GM21619 (cell line): ENCODE measurements at regions not wholly inside any gene's neighbourhood (a gene's known extent, or its start where the extent isn't known, plus 50 kb on each side); places are given as distances from the start of the nearest gene placed in this dataset.
A peak's percentile ranks its signal among the peaks of the same experiment; 100 is the strongest.
"Not testable (repeated sequence)": the region's sequence is repeated elsewhere in the genome, so short reads cannot be mapped to it uniquely, and the experiment has no call there.

ENCODE experiments used
- ATAC-seq: cut with Tn5 transposase; IDR thresholded peaks from one replicate; pipeline ENCODE4 v1.9.1; 2021; ENCODE audit not compliant: unreplicated experiment

DNA sequence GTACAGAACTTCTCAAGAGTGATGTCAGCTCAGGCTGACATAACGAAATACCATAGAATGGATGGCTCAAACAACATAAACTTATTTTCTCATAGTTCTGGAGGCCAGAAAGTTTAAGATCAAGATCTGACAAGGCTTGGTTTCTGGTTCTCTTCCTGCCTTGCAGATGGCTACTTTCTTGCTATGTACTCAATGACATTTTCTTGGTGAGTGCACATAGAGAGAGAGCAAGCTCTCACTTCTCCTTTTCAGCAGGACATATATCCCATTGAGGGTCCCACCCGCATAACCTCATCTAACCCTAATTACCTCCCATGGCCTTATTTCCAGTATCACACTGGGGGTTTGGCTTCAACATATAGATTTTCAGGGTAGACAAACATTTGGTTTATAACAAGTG lies 1072.1 kb downstream of the PLOD2 start:
- peak; percentile 54 for ATAC-seq

DNA sequence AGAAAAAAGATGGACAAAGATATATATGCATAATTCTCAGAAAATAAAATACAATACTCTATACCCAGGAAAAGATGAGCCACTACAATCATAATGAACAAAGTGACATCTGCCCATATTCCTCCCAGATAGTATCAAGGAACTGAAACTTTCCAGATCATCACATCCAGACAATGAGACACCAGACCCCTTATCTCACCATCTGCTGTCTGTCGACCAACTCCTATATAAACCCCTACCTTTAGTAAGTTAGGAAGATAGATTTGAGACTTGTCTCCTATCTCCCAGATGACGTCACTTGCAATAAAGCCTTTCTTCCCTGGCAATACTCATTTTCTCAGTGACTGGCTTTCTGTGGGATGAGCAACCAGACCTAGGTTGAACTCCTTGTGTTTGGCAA lies 1071.6 kb downstream of the PLOD2 start:
- ATAC-seq, result peak; percentile 12

DNA sequence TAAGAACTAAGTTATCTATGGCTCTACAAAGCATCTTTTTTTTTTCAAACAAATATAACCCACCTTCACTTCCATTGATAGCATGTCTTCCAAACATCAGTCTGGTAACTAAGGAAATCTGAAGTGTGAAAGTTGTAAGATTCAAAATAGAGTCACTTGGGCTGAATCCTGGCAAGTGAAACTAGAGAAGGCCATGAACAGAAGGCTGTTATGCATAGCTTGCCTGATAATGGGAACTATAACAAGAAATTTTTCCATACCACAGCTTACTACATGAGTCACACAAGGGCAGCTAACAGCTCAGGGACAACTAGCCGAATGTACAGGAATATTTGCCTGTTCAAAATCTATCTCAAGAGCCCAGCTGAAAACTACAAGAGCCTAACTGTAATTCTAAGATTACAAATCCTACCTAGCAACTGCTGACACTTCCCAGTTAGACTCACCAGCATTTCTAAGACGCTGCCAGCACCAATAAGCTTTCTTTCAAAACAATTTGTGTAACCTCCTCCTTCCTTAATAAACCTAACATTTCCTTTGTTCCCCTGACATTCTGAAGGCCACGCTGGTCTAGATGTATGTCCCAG lies 1066.5 kb downstream of the PLOD2 start:
- peak; percentile 91 for ATAC-seq

DNA sequence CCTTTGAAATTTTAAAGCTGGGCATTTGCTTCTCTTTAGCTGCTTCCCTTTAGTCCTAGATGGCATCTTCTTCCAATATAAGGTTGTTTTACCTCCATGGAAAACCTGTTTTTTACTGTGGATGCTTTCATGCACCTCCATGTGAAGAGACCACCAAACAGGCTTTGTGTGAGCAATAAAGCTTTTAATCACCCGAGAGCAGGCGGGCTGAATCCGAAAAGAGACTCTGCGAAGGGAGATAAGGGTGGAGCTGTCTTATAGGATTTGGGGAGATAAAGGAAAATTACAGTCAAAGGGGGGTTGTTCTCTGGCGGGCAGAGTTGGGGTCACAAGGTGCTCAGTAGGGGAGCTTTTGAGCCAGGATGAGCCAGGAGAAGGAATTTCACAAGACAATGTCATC lies 1049.8 kb downstream of the PLOD2 start:
- ATAC-seq, result not testable (repeated sequence)

DNA sequence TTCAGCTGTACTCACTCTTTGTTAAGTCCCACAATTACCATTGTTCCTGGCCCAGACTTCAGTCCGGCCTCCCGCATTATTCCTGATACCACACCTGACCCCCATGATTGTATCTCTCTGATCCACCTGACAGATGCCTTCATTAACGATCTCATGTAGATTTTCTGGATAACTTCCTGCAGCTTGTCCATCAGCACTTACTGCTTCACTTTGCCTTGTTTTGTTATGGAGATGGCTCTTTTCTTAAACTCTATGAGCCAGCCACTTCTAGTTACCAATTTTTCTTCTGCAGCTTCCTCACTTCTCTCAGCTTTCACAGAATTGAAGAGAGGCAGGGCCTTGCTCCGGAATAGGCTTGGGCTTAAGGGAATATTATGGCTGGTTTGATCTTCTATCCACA lies 1044.2 kb downstream of the PLOD2 start:
- no peak for ATAC-seq

DNA sequence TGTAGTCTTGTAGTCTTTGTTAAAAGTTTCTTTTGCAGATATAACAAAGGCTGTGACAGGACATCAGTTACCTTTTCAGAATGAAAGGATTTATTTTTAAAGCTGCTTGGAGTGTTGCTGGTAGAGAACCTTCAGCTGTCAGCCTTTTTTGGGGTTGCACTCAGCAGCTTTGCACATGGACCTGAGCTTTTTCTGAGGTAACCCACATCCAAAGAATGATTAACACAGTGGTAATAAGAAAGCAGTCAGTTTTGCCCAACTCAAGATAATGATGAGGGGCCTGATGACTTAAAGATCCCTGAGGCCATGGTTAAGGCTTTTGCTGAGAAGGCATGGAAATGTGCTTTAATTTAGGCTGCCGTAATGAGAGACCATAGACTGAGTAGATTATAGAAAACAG lies 1042.7 kb downstream of the PLOD2 start:
- no peak for ATAC-seq

DNA sequence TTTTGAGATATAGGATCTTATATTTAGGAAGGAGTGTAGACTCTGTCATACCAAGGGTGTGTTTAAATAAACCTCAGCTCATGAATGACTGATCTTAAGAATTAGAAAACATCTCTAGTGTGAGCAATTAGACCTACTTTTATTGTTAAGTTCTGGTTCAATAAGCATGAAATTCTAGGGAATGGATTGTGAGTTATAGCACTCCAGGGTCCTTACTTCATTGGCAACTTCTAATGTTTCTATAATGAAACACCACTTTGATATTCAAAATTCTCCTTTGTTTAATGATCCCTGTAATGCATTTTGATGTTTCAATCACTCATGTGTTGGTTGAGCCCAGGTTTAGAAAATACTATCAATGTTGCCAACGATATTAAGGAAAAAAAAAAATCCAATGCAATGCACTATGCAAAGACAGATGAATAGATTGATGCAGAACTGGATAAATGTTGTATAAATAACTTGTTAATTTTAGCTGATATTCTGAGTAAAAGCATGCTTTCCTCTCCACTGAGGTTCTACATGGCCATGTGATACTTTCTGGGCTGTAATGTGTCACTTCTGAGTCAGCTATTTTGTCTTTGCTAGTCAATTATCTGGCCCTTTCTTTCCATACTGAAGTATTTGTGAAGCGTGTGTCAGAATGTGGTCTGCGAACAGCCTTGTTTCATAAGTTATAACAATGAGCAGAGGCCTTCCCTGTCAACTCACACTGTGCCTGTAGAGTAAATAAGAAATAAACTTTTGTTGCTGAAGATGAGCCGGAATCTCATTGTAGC lies 1035.9 kb downstream of the PLOD2 start:
- no peak for ATAC-seq

DNA sequence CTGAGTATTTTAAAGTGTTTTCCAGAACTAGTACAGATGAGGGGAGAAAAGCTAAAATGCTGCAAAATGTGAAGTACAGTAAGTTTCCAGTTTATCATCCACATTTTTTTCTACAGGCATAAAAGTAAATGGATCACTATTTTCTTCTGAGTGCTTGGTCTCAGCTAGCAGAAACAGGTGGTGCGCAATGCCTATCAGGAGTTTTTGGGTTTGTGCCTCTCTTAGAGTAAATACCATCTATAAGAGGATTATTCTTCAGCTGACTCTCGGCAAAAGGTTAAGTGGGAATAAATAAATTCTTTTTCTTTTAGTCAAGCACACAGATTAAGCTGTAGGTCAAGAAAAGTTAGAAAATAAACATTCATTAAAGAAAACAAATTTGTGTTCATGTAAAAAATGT lies 1027.7 kb downstream of the PLOD2 start:
- ATAC-seq, result no peak

DNA sequence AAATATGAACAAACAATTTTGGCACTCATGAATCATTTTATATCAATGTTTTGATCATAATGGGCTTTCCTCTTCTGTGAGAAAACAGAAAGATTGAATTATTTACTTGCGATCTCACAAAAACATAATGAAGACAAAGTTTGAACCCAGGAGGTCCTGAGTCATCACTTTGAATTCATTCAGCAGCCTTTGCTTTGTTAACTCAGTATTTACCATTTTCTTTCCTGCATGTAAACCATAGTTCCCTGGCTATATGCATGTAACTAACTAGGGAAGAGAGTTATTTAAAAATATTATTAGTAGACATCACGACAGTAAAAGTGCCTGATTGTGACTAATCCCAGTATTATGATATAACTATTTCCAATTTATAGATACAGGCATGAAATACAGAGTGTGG lies 1026.2 kb downstream of the PLOD2 start:
- no peak for ATAC-seq

DNA sequence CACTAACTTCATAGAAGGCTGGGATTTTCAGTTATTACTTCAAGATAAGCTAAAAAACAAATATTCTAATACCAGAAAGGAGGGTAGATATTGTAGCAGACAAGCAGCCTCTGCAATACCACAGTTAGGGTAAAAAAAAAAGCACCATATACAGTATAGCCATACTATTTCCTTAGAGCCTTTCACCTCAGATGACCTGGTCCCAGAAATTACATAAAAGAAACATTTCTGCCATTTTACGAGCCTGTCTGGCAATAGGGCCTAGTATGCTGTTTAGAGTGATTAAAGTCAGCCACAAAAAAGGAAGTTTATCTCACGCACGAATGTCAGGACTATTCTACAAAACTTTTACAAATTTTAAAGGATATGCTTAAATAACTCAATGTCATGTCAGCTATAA lies 1016.6 kb downstream of the PLOD2 start:
- no peak for ATAC-seq

DNA sequence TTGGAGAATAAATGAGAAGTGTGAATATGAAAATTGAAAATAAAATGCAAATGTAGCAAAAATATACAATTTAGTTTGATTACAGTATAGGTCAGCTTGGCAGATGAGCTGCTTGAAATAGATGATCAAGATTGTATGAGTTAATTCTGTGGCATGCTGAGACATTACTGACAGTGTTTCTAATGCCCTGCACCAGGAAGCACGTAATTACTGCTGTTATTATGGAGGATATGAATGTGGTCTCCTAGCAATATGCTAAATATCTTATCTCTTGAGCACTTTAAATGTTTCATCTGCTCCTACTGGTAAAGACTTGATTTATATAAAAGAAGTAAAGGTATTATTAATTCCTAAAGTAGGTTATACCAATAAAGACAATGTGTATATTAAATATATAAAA lies 1015.5 kb downstream of the PLOD2 start:
- no peak for ATAC-seq

DNA sequence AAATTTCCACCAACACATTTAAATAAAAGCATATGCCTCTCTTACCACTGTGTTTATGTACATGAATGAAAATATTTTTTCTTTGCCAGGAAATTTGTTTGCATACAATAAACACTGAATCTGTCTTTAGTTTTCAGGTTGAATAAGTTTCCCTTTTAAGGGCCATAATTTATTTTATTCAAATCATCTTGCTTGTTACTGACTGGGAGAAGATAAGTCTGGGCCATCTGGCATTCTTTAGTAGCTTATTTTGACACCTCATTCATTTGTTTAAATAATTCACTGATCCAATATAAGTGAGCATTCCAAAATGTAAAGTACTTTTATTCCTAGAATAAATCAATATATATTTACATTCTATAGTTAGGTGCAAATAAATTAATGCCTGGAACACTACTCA lies 1001.3 kb downstream of the PLOD2 start:
- no peak for ATAC-seq

DNA sequence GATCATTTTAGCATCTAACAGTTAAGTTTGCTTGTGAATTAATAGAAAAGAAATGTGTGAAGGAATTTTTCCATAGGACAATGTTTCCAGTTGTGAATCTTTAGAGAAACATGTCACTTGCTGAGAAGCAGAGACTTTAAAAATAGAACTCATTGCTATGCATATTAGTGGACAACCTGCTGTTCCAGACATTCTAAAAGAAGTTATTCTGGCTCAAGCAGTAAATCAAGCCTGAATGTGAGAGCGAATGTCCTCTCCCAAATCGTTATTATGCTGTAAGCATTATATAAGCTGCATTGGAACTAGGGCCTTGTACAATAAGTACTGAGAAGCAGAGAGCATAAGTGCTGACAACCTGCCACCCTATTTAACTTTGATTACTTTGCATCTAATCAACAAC lies 990.9 kb downstream of the PLOD2 start:
- ATAC-seq, result no peak

DNA sequence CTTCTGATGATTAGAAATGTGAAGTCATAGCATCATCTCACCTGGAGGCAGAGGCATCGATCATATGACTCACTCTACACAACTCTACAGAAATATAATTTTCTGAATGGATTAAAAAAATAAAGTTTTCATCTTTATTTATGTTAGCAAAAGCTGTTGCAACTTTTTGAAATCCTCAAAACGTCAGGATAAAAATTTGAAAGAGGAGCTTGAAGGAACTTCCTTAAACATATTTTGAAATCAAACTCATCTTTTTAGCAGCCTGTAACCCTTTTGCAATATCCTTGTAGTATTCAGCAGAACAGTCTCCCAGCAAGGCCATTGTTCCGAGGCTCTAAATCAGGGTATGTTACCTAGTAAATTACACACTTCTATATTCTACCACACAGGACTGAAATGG lies 985.4 kb downstream of the PLOD2 start:
- ATAC-seq, result no peak

DNA sequence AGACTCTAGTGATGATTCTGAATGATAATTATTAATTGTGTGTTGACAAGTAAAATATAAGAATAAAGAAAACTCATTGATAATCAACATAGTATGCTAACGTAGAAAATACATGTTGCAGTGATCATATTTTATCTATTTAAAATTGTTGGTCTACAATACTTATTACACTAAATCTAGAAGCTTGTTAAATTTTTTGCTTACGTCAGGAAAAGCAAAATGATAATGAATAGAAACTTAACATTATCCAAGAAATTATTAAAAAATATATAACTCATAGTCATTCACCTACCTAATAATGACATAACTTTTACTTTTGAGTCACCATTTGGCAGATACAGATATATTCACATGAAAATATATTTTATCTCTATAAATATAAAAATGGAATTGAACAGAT lies 984.1 kb downstream of the PLOD2 start:
- no peak for ATAC-seq

DNA sequence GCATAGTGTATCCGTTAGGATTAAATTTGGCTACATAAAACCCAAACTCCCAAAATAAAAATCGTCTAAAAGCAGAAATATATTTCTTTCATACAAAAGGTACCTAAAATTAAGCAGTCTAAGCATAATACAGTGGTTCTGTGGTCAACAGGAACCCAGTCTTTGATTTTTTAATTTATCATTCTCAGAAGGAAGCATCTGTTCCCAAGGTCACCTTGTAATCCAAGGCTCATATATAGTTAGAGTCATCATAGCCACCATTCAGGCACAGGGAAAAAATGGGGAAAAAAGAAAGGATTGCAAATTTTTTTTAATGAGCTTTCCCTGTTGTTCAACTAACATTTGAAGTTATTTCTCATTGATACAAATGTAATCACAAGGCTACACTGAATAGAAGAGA lies 983.2 kb downstream of the PLOD2 start:
- ATAC-seq, result no peak

DNA sequence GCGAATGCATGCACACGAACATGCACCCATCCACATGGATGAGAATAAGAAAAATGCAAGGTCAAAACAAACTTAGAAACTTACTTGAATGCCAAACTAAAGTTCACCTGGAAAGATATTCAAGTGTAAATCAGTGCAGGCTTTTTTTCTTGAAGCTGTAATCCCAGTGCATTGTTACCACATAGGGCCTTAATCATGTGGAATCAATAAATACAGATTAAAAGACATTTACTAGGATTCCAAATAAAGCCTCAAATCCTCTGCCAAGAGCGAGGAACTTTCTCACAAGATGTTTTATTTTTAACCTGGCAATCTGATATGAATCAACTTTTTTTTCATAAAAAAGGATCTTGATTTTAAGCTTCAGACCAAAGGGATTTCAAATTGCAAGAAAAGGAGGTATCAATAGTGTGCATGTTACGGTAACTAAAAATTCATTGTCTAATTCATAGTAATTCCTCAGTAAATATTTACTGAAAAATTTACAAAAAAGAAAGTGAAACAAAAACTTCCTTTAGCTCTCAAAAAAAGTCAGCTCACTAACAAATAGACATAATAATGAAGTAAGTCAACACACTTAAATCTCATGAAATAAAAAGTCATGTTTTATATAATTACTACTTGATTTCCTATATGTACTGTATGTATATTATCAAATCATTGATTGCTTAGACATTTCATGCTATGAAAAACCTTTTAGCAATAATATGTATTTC lies 978.6 kb downstream of the PLOD2 start:
- ATAC-seq, result no peak

DNA sequence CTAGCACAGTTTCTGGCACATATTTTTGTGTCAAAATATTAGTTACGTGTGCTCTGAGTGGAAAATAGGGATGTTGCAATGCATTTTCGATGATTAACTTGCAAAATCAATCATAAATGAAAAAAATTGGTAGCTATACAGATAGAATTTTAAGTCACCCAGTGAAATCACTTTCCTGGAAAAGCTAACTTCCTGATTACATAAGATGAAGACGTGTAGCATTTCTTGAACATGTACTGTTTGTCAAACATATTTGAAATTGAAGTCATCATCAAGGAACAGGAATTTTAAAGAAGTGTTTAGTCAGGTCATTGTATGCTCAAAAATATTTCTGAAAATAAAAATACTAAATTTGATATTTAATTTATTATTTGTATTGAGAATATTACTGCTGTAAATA lies 977.7 kb downstream of the PLOD2 start:
- ATAC-seq, result no peak

DNA sequence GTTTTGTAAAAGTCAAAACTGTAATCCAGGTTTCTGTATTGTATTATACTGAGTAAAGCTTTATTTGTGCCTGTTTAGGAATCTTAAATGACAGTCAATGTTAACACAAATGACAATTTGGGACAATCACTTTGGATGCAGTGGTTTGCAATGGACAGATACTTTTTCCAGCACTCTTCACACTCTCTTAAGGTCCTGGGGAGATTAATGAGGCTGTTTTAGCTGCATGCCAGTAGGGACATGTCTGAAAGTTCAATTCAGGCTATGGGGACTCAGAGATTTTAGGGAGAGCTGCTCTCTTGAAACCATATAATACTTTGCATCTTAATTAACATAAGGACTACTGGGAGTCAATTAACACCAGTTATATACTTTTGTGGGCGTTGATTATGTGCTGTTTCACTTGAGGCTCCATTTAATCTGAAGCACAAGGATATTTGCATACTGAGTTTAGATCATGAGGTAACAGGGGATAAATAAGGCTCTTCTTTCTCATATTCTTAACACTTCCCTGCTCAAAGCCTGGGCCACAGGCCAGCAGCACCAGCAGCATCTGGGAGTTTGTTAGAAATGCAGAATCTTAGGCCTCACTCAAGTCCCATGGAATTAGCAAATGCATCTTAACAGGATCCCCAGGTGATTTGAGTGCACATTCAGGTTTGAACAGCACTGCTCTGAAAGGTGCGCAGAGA lies 972.8 kb downstream of the PLOD2 start:
- no peak for ATAC-seq

DNA sequence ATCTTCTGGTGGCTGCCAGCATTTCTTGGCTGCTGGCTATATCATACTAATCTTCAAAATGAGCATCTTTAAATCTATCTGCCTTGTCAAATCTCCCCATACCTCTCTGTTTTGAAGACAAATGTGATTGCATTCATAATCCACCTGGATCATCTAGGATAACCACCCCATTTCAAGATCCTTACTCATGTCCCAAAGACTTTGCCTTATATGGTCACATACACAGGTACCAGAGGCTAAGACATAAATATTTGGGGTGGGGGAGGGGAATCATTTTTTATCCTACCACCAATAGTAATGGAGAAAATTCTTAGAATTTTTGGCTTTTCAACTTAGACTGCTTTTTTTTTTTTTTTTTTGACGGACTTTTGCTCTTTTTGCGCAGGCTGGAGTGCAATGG lies 970.8 kb downstream of the PLOD2 start:
- no peak for ATAC-seq

DNA sequence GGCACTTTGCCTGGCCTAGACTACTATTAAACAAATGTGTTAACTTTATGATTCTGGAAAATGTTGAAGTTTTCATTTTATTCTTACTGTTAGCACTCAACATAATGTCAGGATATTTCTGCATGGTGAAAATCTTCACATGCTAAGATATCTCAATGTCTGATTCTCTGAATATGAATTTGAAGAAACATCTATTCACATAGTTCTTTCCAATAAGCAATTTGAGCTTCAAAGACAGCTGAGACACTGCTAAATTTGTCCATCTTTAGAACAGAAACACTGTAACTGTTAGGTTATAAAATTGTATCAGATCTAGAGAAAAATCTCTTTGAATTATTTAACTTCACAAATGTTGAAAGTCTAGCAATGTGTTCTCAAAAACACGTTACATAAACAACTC lies 970.2 kb downstream of the PLOD2 start:
- ATAC-seq, result no peak

DNA sequence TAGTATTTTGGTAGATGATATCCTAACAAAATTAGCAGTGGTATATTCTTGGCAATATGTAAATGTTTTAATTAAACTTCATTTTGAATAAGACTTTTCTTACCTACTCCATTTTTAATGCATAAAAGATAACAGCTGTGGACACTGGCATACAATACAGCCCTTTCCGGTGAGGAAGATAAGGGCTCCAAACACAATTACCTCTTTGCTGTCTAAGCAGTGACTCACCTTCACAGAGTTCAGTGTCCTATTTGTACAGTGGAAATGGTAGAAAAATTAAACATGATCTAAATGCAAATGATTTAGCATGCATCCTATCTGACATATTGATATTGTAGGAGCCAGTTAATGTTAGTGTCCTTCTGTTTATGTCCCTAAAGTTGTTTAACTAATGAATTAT lies 969.4 kb downstream of the PLOD2 start:
- ATAC-seq, result no peak
